Right cardiac atrium (tissue), 5 donors: ENCODE measurements at regions not wholly inside any gene's neighbourhood (a gene's known extent, or its start where the extent isn't known, plus 50 kb on each side); places are given as distances from the start of the nearest gene placed in this dataset.
A peak's percentile ranks its signal among the peaks of the same experiment; 100 is the strongest.

Experiments used
- ATAC-seq, 2 donors: fragments of 200-7000 bp; cut with Tn5 transposase; one replicate each; pipeline versions ENCODE4 v1.8.0 to v1.9.1; 2020; ENCODE audit warnings: moderate library complexity in 2 of 2, mild to moderate bottlenecking in 1 of 2
- DNase-seq, 3 donors: peaks; one replicate each; pipeline ENCODE4 v3.0.0-alpha.2; 2020
- H3K27ac ChIP-seq: one replicate; pipeline ENCODE4 v1.5.1; 2013; ENCODE audit warnings: mild to moderate bottlenecking, low read length, control low read depth, moderate library complexity
- H3K27me3 ChIP-seq: one replicate; pipeline ENCODE4 v1.6.1; 2013; ENCODE audit not compliant: control insufficient read depth, insufficient read depth
- H3K4me1 ChIP-seq: one replicate; pipeline ENCODE4 v1.6.1; 2013; ENCODE audit warnings: low read length; ENCODE audit not compliant: control insufficient read depth, insufficient read depth
- H3K4me3 ChIP-seq: one replicate; pipeline ENCODE4 v1.5.1; 2013; ENCODE audit warnings: low read length, control low read depth
- H3K9me3 ChIP-seq: one replicate; pipeline ENCODE4 v1.6.1; 2013; ENCODE audit warnings: low read length; ENCODE audit not compliant: control insufficient read depth
- WGBS: extraction: QIAGEN DNeasy Blood & Tissue Kit; methylation state at CpG from one replicate; pipeline ENCODE4 v1.1.7; 2013; 5-methylcytosine and 5-hydroxymethylcytosine counted together
- intact Hi-C, 4 donors: fragments of 100-400 bp; cut with DNase I; formaldehyde crosslinking; loops; one replicate each; pipeline versions ENCODE4 v1.11.0 to v1.14.0; 2022 to 2023
- donor health status: healthy with polysubstance abuse.
- donor health status: DM: no; HTN: yes; CAD: no.
- donor health status: DM: no; HTN: no; CAD: no.
- donor health status: DM: no; HTN: yes; CAD: no; lungs with severe emphysema.
- donor health status: DM: yes; HTN: yes; CAD: no.

GRCh38 chr7:33661430-33662160 is 243.7 kb upstream of the BMPER start:
- H3K27ac ChIP-seq = no peak overlapping the region
- H3K4me3 ChIP-seq = no peak overlapping the region
- H3K4me1 ChIP-seq = no peaks in the 10 kb centered on the region
- ATAC-seq = no peak
- no peaks in the 10 kb centered on the region for H3K27me3 ChIP-seq
- no peaks in the 10 kb centered on the region for H3K9me3 ChIP-seq
- intact Hi-C loops = no loop called here
- 63% methylated on average over 7 of the region's 7 CpGs for WGBS
- DNase-seq = no peak

GRCh38 chr7:33666531-33666930 is 238.8 kb upstream of the BMPER start:
- H3K4me3 ChIP-seq = no peak overlapping the region
- no peak overlapping the region for H3K27ac ChIP-seq
- no peak for DNase-seq
- H3K4me1 ChIP-seq = no peaks in the 10 kb centered on the region
- no peak for ATAC-seq
- no peaks in the 10 kb centered on the region for H3K27me3 ChIP-seq
- no peaks in the 10 kb centered on the region for H3K9me3 ChIP-seq
- intact Hi-C loops = no loop called here

- Histone ChIP-seq H3K4me1 (no peaks in the 10 kb centered on the region), H3K27ac (no peak overlapping the region), H3K4me3 (no peak overlapping the region), H3K27me3 (no peaks in the 10 kb centered on the region), H3K9me3 (no peaks in the 10 kb centered on the region)
- intact Hi-C loops = no loop called here
- no peak for ATAC-seq
- DNase-seq = no peak
Observed at GRCh38 chr7:33667196-33667595, 238.1 kb upstream of the BMPER start.

- intact Hi-C loops = no loop called here
- DNase-seq (no peak), ATAC-seq (peak in 1 of 2 donors; percentile 52)
- no peak overlapping the region for H3K27ac ChIP-seq
- no peaks in the 10 kb centered on the region for H3K27me3 ChIP-seq
- H3K4me1 ChIP-seq = no peaks in the 10 kb centered on the region
- H3K9me3 ChIP-seq = no peaks in the 10 kb centered on the region
- 58% methylated on average over 5 of the region's 5 CpGs for WGBS
- H3K4me3 ChIP-seq = no peak overlapping the region
Observed at GRCh38 chr7:33669251-33669670, 236.1 kb upstream of the BMPER start.

GRCh38 chr7:33671531-33672262 is 233.6 kb upstream of the BMPER start:
- Histone ChIP-seq H3K4me1 (no peaks in the 10 kb centered on the region), H3K27ac (no peak overlapping the region), H3K9me3 (no peaks in the 10 kb centered on the region), H3K27me3 (no peaks in the 10 kb centered on the region), H3K4me3 (no peak overlapping the region)
- intact Hi-C loops = no loop called here
- DNase-seq (no peak), ATAC-seq (no peak)
- WGBS = 60% methylated on average over 3 of the region's 3 CpGs

GRCh38 chr7:33673029-33673700 is 232.2 kb upstream of the BMPER start:
- H3K27me3 ChIP-seq = no peaks in the 10 kb centered on the region
- no peak for DNase-seq
- no peak overlapping the region for H3K27ac ChIP-seq
- no peaks in the 10 kb centered on the region for H3K9me3 ChIP-seq
- ATAC-seq = no peak
- intact Hi-C loops = no loop called here
- no peaks in the 10 kb centered on the region for H3K4me1 ChIP-seq
- 87% methylated on average over 4 of the region's 4 CpGs for WGBS
- no peak overlapping the region for H3K4me3 ChIP-seq

- intact Hi-C loops = no loop called here
- no peak for ATAC-seq
Observed at GRCh38 chr7:33674804-33675411, 230.4 kb upstream of the BMPER start.

GRCh38 chr7:33677556-33677955 is 227.8 kb upstream of the BMPER start:
- no peak for DNase-seq
- H3K4me3 ChIP-seq = no peak overlapping the region
- no peaks in the 10 kb centered on the region for H3K9me3 ChIP-seq
- ATAC-seq = no peak
- no peaks in the 10 kb centered on the region for H3K27me3 ChIP-seq
- 92% methylated on average over 4 of the region's 4 CpGs for WGBS
- H3K27ac ChIP-seq = no peak overlapping the region
- H3K4me1 ChIP-seq = no peaks in the 10 kb centered on the region
- intact Hi-C loops = no loop called here

More at GRCh38 chr7:33674804-33675411, 230.4 kb upstream of the BMPER start:
- no peaks in the 10 kb centered on the region for H3K4me1 ChIP-seq
- WGBS = 90% methylated on average over 4 of the region's 4 CpGs
- no peak for DNase-seq
- no peak overlapping the region for H3K27ac ChIP-seq
- no peak overlapping the region for H3K4me3 ChIP-seq
- no peaks in the 10 kb centered on the region for H3K9me3 ChIP-seq
- no peaks in the 10 kb centered on the region for H3K27me3 ChIP-seq

- intact Hi-C loops = no loop called here
- Histone ChIP-seq H3K27me3 (no peaks in the 10 kb centered on the region), H3K4me1 (no peaks in the 10 kb centered on the region), H3K9me3 (no peaks in the 10 kb centered on the region), H3K4me3 (no peak overlapping the region), H3K27ac (no peak overlapping the region)
- WGBS = 87% methylated on average over 2 of the region's 2 CpGs
- ATAC-seq = no peak
- DNase-seq = no peak
Observed at GRCh38 chr7:33678569-33679335, 226.6 kb upstream of the BMPER start.

- Histone ChIP-seq H3K4me3 (no peak overlapping the region), H3K27ac (no peak overlapping the region), H3K27me3 (no peaks in the 10 kb centered on the region), H3K9me3 (no peaks in the 10 kb centered on the region), H3K4me1 (no peaks in the 10 kb centered on the region)
- ATAC-seq (no peak), DNase-seq (no peak)
- intact Hi-C loops = no loop called here
- WGBS = 64% methylated on average over 2 of the region's 2 CpGs
Observed at GRCh38 chr7:33680682-33681081, 224.7 kb upstream of the BMPER start.
